PC-9 (cell line): ENCODE measurements at regions not wholly inside any gene's neighbourhood (a gene's known extent, or its start where the extent isn't known, plus 50 kb on each side); places are given as distances from the start of the nearest gene placed in this dataset.

Source experiments
- CTCF ChIP-seq: fragments of 200-600 bp; sonication (generic); conservative IDR thresholded peaks from 2 replicates; pipeline ENCODE4 v1.6.1; 2017; ENCODE audit warnings: mixed run types, antibody characterized with exemption, mild to moderate bottlenecking, moderate library complexity
- EZH2 ChIP-seq: fragments of 200-600 bp; sonication (generic); IDR thresholded peaks from 2 replicates; pipeline ENCODE4 v1.8.0; 2017; ENCODE audit warnings: antibody characterized with exemption, low read depth

GRCh38 chr3:194084284-194084683, 51.7 kb upstream of the HES1 start:
- TF ChIP-seq CTCF, result no peak
- no peak for TF ChIP-seq EZH2
